Prostate gland (tissue), 2 donors: ENCODE measurements at regions not wholly inside any gene's neighbourhood (a gene's known extent, or its start where the extent isn't known, plus 50 kb on each side); places are given as distances from the start of the nearest gene placed in this dataset.

Experiments
- DNase-seq: peaks from one replicate; pipeline ENCODE4 v3.0.0-alpha.2; 2019; ENCODE audit warnings: low spot score
- H3K27ac ChIP-seq, 2 donors: fragments of 200-600 bp; sonication (generic); 2 replicates each; pipeline ENCODE4 v1.5.1; 2017 to 2019
- H3K27me3 ChIP-seq: fragments of 200-600 bp; sonication (generic); replicated peaks from 2 replicates; pipeline ENCODE4 v1.5.1; 2019; ENCODE audit not compliant: insufficient read depth
- H3K36me3 ChIP-seq, 2 donors: fragments of 200-600 bp; sonication (generic); 1 replicate in 1 of 2; 2 replicates in 1 of 2; pipeline versions ENCODE4 v1.5.1 to v1.8.1; 2017 to 2019
- H3K4me1 ChIP-seq: fragments of 200-600 bp; sonication (generic); replicated peaks from 2 replicates; pipeline ENCODE4 v1.5.1; 2019
- H3K4me3 ChIP-seq, 2 donors: fragments of 200-600 bp; sonication (generic); 2 replicates each; pipeline ENCODE4 v1.5.1; 2017 to 2019
- H3K9me3 ChIP-seq: fragments of 200-600 bp; sonication (generic); 2 replicates; pipeline ENCODE4 v1.5.1; 2017
- POLR2A ChIP-seq: fragments of 450-650 bp; IDR thresholded peaks from one replicate; pipeline ENCODE4 v1.6.1; 2016; ENCODE audit warnings: antibody characterized with exemption, mild to moderate bottlenecking
- POLR2AphosphoS5 ChIP-seq: sonication (generic); formaldehyde crosslinking; IDR thresholded peaks from one replicate; pipeline ENCODE4 v1.6.1; 2017; ENCODE audit warnings: antibody characterized with exemption
- WGBS: methylation state at CpG from one replicate; pipeline ENCODE4 v1.1.5; 2018; 5-methylcytosine and 5-hydroxymethylcytosine counted together
- intact Hi-C: fragments of 100-400 bp; cut with DNase I; formaldehyde crosslinking; loops from one replicate; pipeline ENCODE4 v1.14.2; 2022
- TF ChIP-seq, protein P1 (sequence below), 4 experiments: fragments of 200-600 bp in 2 of 4; fragments of 450-650 bp in 2 of 4; sonication (generic) in 2 of 4; IDR thresholded peaks; 1 replicate in 3 of 4; 2 replicates in 1 of 4; pipeline ENCODE4 v1.5.1; 2016 to 2019; ENCODE audit warnings: antibody characterized with exemption in 4 of 4, mild to moderate bottlenecking in 2 of 4, moderate library complexity in 2 of 4

DNA sequence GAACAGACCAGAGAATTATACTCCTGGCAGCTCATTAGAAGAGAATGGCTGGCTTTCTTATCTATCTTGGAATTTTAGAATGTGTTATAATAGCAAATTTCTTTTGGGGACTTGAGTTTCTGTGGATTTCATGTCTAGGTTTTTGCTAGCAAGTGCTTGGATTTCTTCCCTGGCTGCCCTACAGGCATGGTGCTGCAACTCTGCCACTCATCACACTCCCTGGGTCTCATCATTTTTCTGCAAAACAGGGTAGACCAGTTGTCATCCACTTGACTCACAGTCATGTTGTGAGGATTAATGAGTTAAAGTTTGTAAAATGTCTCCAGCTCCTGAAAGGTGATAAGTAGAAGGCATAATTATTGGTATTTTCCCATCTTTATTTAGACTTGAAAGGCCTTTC is 60.7 kb upstream of the LCORL start:
- no peak overlapping the region for H3K4me3 ChIP-seq
- no peaks in the 10 kb centered on the region for H3K27me3 ChIP-seq
- TF ChIP-seq POLR2A: no peak
- TF ChIP-seq POLR2AphosphoS5: no peak
- TF ChIP-seq, protein P1, sequence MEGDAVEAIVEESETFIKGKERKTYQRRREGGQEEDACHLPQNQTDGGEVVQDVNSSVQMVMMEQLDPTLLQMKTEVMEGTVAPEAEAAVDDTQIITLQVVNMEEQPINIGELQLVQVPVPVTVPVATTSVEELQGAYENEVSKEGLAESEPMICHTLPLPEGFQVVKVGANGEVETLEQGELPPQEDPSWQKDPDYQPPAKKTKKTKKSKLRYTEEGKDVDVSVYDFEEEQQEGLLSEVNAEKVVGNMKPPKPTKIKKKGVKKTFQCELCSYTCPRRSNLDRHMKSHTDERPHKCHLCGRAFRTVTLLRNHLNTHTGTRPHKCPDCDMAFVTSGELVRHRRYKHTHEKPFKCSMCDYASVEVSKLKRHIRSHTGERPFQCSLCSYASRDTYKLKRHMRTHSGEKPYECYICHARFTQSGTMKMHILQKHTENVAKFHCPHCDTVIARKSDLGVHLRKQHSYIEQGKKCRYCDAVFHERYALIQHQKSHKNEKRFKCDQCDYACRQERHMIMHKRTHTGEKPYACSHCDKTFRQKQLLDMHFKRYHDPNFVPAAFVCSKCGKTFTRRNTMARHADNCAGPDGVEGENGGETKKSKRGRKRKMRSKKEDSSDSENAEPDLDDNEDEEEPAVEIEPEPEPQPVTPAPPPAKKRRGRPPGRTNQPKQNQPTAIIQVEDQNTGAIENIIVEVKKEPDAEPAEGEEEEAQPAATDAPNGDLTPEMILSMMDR (IDR thresholded peaks at IDR 0.05): no peak
- no peak overlapping the region for H3K27ac ChIP-seq
- H3K4me1 ChIP-seq: no peaks in the 10 kb centered on the region
- no peaks in the 10 kb centered on the region for H3K36me3 ChIP-seq
- H3K9me3 ChIP-seq: no peaks in the 10 kb centered on the region
- intact Hi-C loops: no loop called here
- DNase-seq: no peak

DNA sequence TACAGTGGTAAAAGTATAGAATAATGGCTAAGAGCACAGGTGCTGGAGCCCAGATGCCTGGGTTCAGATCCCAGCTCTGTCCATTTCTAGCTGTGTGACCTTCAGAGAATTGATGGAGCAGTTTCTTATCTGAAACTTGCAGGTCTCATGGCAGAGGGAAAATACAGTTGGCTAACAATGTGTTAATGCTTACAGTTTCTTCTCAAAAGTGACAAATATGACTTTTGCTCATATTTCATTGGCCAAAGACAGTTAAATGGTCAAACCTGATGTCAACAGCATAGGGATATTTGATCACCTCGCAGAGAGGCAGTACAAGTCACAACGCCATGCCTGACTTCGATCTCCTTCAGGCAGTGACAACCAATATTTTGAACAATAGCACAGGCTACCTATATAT is 60.2 kb upstream of the LCORL start:
- H3K27ac ChIP-seq: no peak overlapping the region
- WGBS: 84% methylated on average over 3 of the region's 3 CpGs
- H3K4me3 ChIP-seq: no peak overlapping the region
- H3K9me3 ChIP-seq: no peaks in the 10 kb centered on the region
- TF ChIP-seq, protein P1 (IDR thresholded peaks at IDR 0.05): no peak
- TF ChIP-seq POLR2A (no peak), POLR2AphosphoS5 (no peak)
- H3K36me3 ChIP-seq: no peaks in the 10 kb centered on the region
- H3K27me3 ChIP-seq: no peaks in the 10 kb centered on the region
- intact Hi-C loops: no loop called here
- H3K4me1 ChIP-seq: no peaks in the 10 kb centered on the region
- DNase-seq: no peak

DNA sequence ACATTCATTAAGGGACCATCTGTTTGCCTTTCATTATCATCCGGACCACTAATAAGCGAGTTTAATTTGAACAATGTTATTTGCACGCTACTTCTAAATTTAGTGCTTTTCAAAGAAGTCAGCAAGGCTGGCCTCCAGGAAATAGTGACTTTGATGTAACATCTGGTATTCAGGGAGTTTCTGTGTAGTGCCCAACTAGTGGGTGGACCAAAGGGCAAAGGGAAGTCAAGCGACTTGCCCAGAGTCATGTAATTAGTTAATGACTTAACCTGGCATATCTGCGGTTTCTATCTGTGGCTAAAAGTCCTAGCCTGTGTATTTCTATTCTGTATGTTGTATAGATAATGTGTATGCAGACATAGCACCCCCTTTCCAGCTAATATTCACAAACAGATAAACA is 56.3 kb upstream of the LCORL start:
- WGBS: 59% methylated on average over 5 of the region's 5 CpGs

DNA sequence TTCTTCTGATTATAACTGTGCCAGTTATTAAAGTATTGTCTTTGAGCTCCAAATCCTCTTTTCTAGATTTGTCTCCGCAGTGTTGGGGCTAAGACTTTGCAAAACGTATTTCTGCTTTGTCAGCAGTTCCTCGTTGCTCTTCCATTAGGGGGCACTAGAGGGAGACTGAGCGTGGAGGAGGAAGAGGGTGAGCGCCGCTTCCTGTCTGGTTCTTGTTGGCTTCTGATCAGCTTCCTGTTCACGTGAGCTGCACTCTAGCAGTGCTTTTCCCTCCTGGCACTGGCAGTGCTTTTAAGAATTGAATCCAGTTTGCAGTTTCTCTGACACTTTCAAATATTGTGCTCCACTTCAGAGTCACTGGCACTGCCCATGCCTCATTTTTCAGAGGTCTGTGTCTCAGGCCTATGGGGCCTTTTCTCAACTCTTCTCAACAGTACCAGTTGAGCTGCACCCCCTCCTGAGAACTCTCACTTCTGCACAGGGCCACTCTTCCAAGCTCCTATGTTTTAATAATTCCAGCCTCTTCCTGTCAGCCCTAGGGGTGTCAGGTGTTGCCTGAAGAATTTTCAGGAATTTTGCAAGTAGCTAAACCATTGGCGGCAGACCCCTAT is 54.4 kb upstream of the LCORL start:
- no peak for DNase-seq
- H3K36me3 ChIP-seq: no peaks in the 10 kb centered on the region
- H3K4me1 ChIP-seq: no peaks in the 10 kb centered on the region
- intact Hi-C loops: no loop called here
- 77% methylated on average over 8 of the region's 8 CpGs for WGBS
- no peaks in the 10 kb centered on the region for H3K9me3 ChIP-seq
- no peak overlapping the region for H3K4me3 ChIP-seq
- TF ChIP-seq POLR2A (no peak), POLR2AphosphoS5 (no peak)
- TF ChIP-seq, protein P1 (IDR thresholded peaks at IDR 0.05): no peak
- H3K27ac ChIP-seq: no peak overlapping the region
- no peaks in the 10 kb centered on the region for H3K27me3 ChIP-seq

More for the DNA sequence above, 56.3 kb upstream of the LCORL start:
- Histone ChIP-seq H3K27me3 (no peaks in the 10 kb centered on the region), H3K4me3 (no peak overlapping the region), H3K36me3 (no peaks in the 10 kb centered on the region), H3K27ac (no peak overlapping the region), H3K4me1 (no peaks in the 10 kb centered on the region), H3K9me3 (no peaks in the 10 kb centered on the region)
- intact Hi-C loops: no loop called here
- TF ChIP-seq POLR2AphosphoS5: no peak
- TF ChIP-seq POLR2A: no peak
- TF ChIP-seq, protein P1 (IDR thresholded peaks at IDR 0.05): no peak
- no peak for DNase-seq

DNA sequence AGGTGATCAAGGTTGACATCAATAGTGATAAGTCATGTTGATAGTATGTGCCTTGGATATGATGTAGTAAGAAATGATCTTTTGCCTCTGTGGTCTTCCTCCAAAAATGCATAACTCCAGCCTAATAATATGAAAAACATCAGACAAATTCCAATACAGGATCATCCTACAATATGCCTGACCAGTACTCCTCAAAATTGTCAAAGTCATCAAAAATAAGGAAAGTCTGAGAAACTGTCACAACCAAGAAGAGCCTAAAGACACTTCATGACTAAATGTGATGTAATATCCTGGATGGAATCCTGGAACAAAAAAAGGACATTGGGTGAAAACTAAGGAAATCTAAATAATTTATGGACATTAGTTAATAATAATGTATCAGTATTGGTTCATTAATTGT is 50.3 kb upstream of the LCORL start:
- no peak for DNase-seq
- Histone ChIP-seq H3K36me3 (no peaks in the 10 kb centered on the region), H3K4me3 (no peak overlapping the region), H3K9me3 (no peaks in the 10 kb centered on the region), H3K27ac (no peak overlapping the region), H3K27me3 (no peaks in the 10 kb centered on the region), H3K4me1 (no peaks in the 10 kb centered on the region)
- TF ChIP-seq, protein P1 (IDR thresholded peaks at IDR 0.05): no peak
- TF ChIP-seq POLR2A (no peak), POLR2AphosphoS5 (no peak)
- intact Hi-C loops: no loop called here
